Psoas muscle (tissue), 7 donors: ENCODE measurements at regions not wholly inside any gene's neighbourhood (a gene's known extent, or its start where the extent isn't known, plus 50 kb on each side); places are given as distances from the start of the nearest gene placed in this dataset.

Experiments used
- ATAC-seq, 4 donors: fragments of 200-7000 bp; cut with Tn5 transposase; one replicate each; pipeline ENCODE4 v1.9.1; 2020; ENCODE audit warnings: moderate library complexity in 3 of 4, mild to moderate bottlenecking in 2 of 4
- DNase-seq, 2 donors: peaks; one replicate each; pipeline ENCODE4 v3.0.0-alpha.2; 2020
- H3K27ac ChIP-seq: fragments of 200-600 bp; one replicate; pipeline ENCODE4 v1.8.0; 2022
- H3K27me3 ChIP-seq, 3 donors: fragments of 200-600 bp in 1 of 3; one replicate each; pipeline versions ENCODE4 v1.6.1 to v1.8.0; 2013 to 2022; ENCODE audit warnings: low read length in 2 of 3, mild to moderate bottlenecking in 2 of 3, moderate library complexity in 1 of 3; ENCODE audit not compliant: insufficient read depth in 3 of 3
- H3K36me3 ChIP-seq, 2 donors: fragments of 200-600 bp in 1 of 2; one replicate each; pipeline versions ENCODE4 v1.6.1 to v1.8.0; 2013 to 2022; ENCODE audit warnings: low read depth in 1 of 2, mild to moderate bottlenecking in 1 of 2, moderate library complexity in 1 of 2; ENCODE audit not compliant: insufficient read depth in 1 of 2
- H3K4me1 ChIP-seq: fragments of 200-600 bp; one replicate; pipeline ENCODE4 v1.8.0; 2022
- H3K4me3 ChIP-seq: fragments of 200-600 bp; one replicate; pipeline ENCODE4 v1.8.0; 2022; ENCODE audit warnings: mild to moderate bottlenecking
- H3K9me3 ChIP-seq: fragments of 200-600 bp; one replicate; pipeline ENCODE4 v1.8.0; 2022
- WGBS, 3 donors: extraction: QIAGEN DNeasy Blood & Tissue Kit; methylation state at CpG; one replicate each; pipeline versions ENCODE4 v1.1.6 to v1.1.7; 2013; 5-methylcytosine and 5-hydroxymethylcytosine counted together
- intact Hi-C, 2 donors: fragments of 100-400 bp; cut with DNase I; formaldehyde crosslinking; loops; one replicate each; pipeline versions ENCODE4 v1.11.0 to v1.14.2; 2022
- TF ChIP-seq, protein P1 (sequence below): fragments of 200-600 bp; IDR thresholded peaks from one replicate; pipeline ENCODE4 v1.8.0; 2022; ENCODE audit warnings: antibody characterized with exemption
- donor health status: healthy with polysubstance abuse.
- donor health status: DM: no; HTN: no; CAD: no; lungs with moderate emphysema.
- donor health status: Bipolar disorder and iron deficiency.
- donor health status: healthy.
- donor health status: DM: yes; HTN: yes; CAD: no.
- donor health status: DM: no; HTN: no; CAD: no.
- donor health status: DM: yes; HTN: yes; CAD: no.

DNA sequence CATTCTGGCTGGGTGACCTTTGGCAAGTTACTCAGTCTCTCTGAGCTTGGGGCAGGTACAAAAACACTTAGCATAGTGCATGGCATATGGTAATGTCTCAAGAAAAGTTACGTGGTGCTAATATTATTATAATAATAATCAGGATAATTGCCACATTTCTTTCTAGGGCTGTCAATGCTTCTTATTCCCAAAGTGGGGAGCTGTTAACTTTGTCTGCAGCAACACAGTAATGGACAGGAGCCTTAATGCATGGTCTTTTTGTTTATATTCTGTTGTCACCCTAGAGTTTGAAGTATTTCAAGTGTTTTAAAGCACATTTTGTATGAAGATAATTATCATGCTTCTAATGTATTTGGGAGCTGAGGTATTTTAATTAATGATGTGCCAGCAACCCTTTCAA lies 121.8 kb downstream of the FHIP1A start:
- Histone ChIP-seq H3K27ac (peak overlapping the region; percentile 83), H3K27me3 (no peaks in the 10 kb centered on the region), H3K4me3 (no peak overlapping the region), H3K36me3 (no peaks in the 10 kb centered on the region), H3K4me1 (peaks cover 43% of the 10 kb centered on the region), H3K9me3 (no peaks in the 10 kb centered on the region)
- ATAC-seq (no peak), DNase-seq (no peak)
- intact Hi-C loops: no loop called here
- TF ChIP-seq, protein P1, sequence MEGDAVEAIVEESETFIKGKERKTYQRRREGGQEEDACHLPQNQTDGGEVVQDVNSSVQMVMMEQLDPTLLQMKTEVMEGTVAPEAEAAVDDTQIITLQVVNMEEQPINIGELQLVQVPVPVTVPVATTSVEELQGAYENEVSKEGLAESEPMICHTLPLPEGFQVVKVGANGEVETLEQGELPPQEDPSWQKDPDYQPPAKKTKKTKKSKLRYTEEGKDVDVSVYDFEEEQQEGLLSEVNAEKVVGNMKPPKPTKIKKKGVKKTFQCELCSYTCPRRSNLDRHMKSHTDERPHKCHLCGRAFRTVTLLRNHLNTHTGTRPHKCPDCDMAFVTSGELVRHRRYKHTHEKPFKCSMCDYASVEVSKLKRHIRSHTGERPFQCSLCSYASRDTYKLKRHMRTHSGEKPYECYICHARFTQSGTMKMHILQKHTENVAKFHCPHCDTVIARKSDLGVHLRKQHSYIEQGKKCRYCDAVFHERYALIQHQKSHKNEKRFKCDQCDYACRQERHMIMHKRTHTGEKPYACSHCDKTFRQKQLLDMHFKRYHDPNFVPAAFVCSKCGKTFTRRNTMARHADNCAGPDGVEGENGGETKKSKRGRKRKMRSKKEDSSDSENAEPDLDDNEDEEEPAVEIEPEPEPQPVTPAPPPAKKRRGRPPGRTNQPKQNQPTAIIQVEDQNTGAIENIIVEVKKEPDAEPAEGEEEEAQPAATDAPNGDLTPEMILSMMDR: no peak
- 79 to 81% (median 81%) methylated on average over 1 of the region's 1 CpG for WGBS, 3 donors

DNA sequence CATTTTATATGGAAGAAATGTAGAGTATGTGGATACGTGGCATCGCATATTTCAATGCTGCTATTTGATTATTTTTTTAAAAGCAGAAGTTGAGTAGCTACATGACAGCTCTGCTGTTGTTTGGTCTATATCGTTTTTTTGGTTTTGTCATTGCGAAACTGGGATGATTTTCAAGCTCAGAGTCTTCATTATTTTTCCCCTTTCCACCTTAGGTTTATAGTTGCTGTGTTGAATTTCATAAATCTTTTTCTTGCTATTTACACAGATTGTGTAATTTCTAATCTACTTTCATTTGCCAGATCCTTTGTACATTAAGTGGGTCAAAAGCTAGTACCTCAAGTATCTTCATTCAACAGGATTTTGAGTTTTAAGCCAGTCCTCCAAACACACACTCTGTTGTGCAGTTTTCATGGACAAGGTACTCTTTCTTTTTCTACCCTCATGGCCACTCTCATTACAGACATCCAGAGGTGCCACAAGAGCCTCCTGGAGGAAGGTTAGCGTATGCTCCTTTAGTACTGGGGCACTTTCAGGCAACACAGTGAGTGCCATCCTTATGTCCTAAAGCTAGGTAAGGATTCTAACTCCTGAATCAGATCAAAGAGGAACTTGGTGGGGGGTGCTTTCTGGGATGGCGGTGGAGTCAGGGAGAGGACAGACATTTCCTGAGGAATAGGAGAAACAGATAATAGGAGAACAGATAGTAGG lies 123.2 kb downstream of the FHIP1A start:
- intact Hi-C loops: no loop called here
- DNase-seq (no peak), ATAC-seq (no peak)
- H3K4me1 ChIP-seq: peaks cover 49% of the 10 kb centered on the region
- H3K4me3 ChIP-seq: no peak overlapping the region
- H3K9me3 ChIP-seq: no peaks in the 10 kb centered on the region
- 79 to 88% (median 87%) methylated on average over 6 of the region's 6 CpGs for WGBS, 3 donors
- TF ChIP-seq, protein P1: no peak
- H3K27me3 ChIP-seq: no peaks in the 10 kb centered on the region
- H3K27ac ChIP-seq: peak overlapping the region; percentile 83
- no peaks in the 10 kb centered on the region for H3K36me3 ChIP-seq

DNA sequence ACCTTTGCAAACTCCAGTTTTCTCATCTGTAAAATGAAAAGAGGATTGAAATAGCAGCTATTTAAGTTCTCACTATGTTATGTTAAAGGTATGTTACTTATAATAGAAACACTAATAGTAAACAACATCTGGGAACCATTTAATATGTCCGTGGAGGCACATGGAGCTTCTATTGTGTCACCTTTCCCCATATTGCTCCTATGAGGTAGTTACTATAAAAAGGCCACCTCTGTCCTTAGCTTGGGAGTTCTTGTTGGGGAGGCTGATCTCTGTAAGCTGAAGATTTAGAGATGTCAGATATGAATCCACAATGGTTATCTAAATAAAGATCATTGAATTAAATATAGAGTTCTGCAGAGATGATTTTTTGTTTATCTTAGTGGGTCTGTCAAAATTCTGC lies 125.2 kb downstream of the FHIP1A start:
- Histone ChIP-seq H3K27ac (peak overlapping the region; percentile 83), H3K36me3 (no peaks in the 10 kb centered on the region), H3K4me3 (no peak overlapping the region), H3K27me3 (no peaks in the 10 kb centered on the region), H3K4me1 (peaks cover 40% of the 10 kb centered on the region), H3K9me3 (no peaks in the 10 kb centered on the region)
- DNase-seq (no peak), ATAC-seq (peak; percentile 89 to 98 (median 94))
- TF ChIP-seq, protein P1: no peak
- intact Hi-C loops: no loop called here
- 10 to 26% (median 19%) methylated on average over 1 of the region's 1 CpG for WGBS, 3 donors

DNA sequence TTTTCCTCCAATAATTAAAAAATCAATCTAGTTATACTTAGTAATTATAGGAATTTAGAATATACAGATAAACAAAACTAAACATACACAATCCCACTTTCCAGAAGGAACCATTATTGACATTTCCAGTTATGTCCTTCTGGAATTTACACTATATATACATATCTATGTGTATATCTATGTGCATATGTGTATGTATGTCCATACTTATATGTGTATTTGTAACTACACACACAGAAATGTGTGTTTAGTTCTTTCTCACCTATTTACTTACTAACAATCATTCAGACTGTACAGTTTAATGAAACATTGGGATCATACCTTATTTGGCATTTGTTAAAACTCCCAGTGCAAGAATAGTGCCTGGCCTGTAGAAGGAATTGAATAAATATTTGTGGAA lies 126.4 kb downstream of the FHIP1A start:
- H3K4me1 ChIP-seq: peaks cover 46% of the 10 kb centered on the region
- DNase-seq (no peak), ATAC-seq (no peak)
- peak overlapping the region; percentile 83 for H3K27ac ChIP-seq
- H3K9me3 ChIP-seq: no peaks in the 10 kb centered on the region
- H3K27me3 ChIP-seq: no peaks in the 10 kb centered on the region
- TF ChIP-seq, protein P1: no peak
- no peak overlapping the region for H3K4me3 ChIP-seq
- H3K36me3 ChIP-seq: no peaks in the 10 kb centered on the region
- intact Hi-C loops: no loop called here

DNA sequence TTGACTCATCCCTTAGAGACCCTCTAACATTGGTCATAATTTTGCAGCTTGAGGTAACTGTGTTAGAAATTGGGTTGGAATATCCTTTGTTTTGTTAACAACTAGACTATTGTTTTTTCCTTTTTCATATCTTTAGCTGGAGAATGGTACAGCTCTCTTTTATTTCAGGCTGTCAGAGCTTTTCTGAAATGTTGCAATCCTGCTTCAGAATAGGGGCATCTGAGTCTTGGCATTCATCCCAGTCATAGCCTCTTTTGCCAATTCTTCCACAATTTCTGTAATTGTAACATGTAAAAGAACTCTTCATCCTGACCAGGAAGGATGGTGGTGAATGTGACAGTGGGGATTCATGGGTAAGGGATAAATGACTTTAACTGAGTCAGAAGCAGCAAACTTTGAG lies 128.7 kb downstream of the FHIP1A start:
- TF ChIP-seq, protein P1: no peak
- H3K36me3 ChIP-seq: no peaks in the 10 kb centered on the region
- H3K4me1 ChIP-seq: peaks cover 53% of the 10 kb centered on the region
- ATAC-seq (no peak), DNase-seq (no peak)
- H3K9me3 ChIP-seq: no peaks in the 10 kb centered on the region
- no peaks in the 10 kb centered on the region for H3K27me3 ChIP-seq
- intact Hi-C loops: no loop called here
- no peak overlapping the region for H3K27ac ChIP-seq
- no peak overlapping the region for H3K4me3 ChIP-seq
